ENCODE measurements at regions not wholly inside any gene's neighbourhood (a gene's known extent, or its start where the extent isn't known, plus 50 kb on each side); places are given as distances from the start of the nearest gene placed in this dataset.

- no peak for DNase-seq
Measured at GRCh38 chr9:109914280-109915027, 134.5 kb downstream of the PALM2AKAP2 start.

DNA sequence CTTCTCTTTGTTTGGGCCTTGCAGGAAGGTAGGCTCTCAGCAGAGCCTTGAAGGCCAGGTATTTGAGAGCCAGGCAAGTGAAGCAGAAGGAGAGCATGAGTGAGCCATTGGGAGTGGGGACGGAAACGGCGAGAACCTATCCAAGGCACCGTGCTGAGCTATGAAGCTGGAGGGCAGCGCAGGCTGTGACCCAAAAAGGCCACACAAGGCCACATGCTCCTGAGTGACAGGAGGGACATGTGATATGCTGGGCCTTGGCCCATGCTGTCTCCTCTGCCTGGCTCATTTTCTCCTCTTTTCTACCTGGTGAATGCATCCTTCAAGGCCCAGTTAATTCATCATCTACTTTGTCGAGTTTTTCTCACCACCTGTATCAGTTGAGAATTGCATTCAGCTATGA lies 136.3 kb downstream of the PALM2AKAP2 start:
- no peak for DNase-seq

DNA sequence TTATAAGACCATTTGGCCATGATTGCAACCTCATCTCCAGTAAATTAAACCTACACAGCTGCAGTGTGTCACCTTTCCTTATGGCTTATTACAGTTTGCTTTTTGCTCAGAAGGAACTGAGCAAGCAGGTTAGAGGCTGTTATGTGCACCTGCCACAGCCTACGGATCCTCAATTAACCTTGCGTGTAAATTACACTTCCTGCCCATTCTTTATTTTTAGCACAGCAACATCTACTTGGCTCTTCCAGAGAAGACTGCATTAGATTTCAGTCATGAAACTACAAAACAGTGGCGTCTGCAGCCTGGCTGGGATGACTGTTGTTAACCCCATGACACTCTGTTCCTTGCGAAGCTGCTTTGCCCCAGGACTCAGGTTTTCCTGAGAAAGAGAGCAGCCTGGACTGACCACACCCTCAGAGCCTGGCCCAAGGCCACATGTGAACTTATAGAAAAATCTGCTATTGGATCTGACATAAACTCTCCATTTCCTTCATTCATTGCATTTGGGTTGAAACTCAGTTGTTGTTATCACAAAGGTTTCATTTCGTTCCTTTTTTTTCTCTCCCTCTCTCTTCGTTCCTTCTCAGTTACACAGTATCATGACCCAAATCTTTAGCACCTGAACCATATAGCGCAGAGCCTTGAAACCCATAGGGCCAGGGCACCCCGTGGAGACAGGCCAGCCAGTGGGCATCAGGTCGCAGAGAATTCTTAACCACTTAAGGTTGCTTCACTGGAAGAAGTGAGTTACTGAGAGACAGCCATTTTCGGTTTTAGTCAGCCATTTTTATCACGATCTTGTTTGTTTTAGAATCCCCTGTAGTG lies 138.6 kb downstream of the PALM2AKAP2 start:
- DNase-seq, result no peak

DNA sequence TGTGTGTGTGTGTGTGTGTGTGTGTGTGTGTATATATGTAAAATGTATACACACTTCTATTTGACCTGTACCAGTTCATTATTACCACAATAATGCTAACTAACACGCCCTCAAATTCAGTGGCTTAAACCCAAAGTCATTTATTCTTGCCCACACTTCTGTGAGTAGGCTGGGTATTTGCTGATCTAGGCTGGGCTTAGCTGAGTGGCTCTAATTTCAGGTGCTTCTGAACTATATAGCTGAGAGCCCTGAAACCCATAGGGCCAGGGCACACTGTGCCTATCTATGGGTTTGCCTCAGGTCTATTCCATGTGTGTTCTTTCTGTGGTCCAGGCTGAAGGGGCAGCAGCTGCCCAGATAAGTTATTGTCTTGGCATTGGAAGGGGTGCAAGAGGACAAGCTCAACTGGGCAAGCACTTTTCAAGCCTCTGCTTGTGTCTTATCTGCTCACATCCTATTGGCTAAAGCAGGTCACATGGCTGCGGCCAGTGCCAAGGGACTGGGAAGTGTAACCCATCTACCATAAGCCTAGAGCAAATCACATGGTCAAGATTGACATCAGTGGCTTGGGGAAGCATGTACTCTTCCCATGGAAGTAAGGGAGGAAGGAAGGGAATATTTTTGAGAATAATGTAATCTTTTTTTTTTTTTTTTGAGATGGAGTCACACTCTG lies 139.9 kb downstream of the PALM2AKAP2 start:
- DNase-seq, result no peak

DNA sequence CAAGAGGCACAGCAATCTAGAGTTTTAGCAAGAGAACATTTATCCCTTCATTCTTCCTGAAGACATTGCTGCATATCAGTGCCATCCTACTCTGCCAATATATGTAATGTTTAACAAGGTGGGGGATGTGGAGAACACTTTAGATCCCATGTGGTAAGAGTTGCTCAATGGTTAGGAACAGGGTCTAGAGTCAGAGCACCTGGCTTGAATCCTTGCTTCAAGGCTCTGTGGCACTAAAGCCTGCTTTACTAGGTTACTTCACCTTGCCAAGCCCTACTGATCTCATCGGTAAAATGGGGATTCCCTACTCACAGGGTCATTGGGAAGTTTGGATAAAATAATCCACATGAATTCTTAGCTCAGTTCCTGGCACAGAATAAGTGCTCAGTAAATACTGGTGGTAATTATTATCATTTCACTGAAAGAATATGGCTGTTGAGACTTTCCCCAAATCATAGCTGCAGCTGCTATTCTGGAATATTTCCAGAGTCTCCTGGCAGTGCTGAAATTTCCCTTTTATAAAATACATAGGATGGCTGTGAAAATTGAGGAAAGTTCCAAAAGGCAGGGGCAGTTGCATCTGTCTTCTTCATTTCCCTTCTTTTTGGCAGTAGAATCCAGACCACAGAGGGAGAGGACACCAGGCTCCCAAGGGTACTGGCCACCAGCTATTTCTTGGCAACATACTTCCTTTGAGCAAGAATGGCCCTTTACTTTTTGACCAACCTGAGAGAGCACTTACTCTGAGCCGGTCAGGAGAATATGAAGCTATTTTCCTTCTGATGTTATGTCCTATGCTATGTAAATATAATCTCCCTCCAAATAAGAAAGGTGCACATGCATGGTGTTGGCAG lies 142.8 kb downstream of the PALM2AKAP2 start:
- no peak for DNase-seq

DNA sequence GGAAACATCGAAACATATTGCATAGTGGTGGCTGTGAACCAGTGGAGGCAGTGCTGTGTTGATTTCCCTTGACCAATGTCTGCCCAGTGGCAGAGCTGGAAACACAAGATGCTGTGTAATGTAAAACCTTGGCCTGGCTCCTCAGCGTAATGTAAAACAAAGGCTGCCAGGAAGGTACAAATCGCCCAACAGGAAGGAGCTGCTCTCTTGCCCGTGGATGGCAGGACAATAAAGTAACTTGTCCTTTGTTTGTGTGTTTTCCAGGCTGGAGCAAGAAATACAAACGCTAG lies 143.4 kb downstream of the PALM2AKAP2 start:
- no peak for DNase-seq

DNA sequence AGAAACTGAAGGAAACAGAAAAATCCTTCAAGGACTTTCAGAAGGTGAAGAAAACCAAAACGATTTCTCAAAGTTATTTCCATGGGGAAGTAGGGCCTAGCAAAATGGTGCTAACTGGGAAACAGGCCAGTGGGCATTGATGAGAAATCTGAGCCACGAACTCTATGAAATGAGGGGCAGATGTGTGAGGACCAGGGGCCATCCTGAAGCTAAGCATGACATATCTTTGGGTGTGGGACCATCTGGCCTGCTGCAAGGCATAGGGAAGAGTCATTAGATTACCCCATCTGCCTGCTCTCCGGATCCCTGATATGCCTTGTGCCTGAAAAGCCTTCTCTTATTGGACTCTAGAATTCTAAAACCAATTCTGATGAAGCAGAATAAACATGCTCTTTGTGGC lies 143.8 kb downstream of the PALM2AKAP2 start:
- no peak for DNase-seq

DNA sequence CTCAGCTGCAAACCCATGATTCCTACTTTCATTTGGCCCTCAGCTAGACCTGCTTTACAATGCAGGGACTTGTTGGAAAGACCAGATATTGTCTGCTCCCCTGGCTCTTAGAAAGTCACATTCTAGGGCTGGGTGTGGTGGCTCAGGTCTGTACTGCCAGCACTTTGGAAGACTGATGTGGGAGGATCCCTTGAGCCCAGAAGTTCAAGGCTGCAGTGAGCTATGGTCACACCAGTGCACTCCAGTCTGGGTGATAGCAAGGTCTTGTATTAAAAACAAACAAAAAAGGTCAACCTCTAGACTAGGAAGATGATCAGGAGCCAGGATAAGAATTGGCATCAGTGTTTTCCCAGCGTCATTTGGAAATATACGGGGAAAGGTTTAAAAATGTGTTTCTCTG lies 145.8 kb downstream of the PALM2AKAP2 start:
- no peak for DNase-seq

- no peak for DNase-seq
Measured at GRCh38 chr9:109926421-109926869, 146.4 kb downstream of the PALM2AKAP2 start.

- no peak for DNase-seq
Measured at GRCh38 chr9:109931623-109932022, 151.6 kb downstream of the PALM2AKAP2 start.

GRCh38 chr9:109934136-109934856 lies 154.3 kb downstream of the PALM2AKAP2 start:
- no peak for DNase-seq

GRCh38 chr9:109934857-109935215 lies 154.8 kb downstream of the PALM2AKAP2 start:
- DNase-seq, result no peak

DNA sequence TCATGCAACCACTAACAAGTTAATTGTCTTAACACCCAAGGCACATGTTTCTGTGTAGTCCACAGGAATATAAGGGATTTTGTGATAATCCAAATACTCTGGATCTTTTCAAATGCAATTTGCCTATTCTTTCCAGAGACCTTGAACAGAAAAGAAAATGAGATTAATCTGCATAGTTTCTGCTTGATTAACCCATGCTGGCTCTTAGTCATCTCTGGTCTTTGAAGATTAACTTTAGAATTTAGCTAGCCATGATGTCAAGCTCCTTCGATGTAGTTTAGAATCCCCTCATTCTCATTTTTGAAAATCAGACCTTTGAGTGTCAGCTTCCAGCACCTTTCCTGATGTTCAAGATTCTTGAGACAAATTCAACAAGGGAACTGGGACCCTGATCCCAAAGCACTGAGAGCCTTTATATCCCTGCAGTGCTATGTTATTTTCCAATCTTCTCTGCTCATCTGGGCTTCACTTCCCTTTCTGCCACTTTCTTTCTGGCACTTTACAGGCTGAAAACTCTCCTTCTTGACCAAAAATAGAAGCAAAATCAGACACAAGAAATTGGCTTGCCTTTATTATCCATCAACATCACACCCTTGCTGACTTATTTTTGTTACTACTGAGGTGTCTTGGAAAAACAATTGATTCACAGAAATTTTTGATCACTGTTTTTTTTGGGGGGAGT lies 155.5 kb downstream of the PALM2AKAP2 start:
- DNase-seq, result no peak

DNA sequence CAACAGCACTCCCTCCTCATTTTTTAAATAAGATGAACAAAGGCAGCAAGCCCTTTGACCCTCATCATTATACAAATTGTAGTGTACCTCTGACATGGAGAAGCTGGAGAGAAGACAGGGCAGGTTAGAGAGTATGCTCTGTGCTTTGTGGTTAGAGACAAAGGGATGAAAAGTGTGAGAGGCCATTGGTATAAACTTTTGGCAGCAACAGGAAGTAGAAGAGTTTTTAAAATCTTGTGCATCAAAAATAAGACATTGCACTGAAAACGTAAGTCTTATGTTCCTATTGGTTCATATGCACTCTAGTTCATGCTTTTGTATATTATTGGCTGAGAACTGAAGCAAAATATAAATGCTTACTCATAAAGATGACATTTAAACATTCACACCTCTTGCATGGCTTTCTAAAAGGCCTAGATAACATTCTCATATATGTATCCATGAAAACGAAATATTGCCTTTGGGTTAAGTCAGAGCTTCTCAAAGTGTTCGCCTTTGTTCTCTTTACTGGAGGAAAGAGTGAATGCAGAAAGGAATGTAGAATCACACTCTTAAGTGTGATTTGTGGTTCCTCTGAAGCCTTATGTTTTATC lies 158.0 kb downstream of the PALM2AKAP2 start:
- DNase-seq, result no peak

GRCh38 chr9:109939698-109940342 lies 159.8 kb downstream of the PALM2AKAP2 start:
- DNase-seq, result no peak

DNA sequence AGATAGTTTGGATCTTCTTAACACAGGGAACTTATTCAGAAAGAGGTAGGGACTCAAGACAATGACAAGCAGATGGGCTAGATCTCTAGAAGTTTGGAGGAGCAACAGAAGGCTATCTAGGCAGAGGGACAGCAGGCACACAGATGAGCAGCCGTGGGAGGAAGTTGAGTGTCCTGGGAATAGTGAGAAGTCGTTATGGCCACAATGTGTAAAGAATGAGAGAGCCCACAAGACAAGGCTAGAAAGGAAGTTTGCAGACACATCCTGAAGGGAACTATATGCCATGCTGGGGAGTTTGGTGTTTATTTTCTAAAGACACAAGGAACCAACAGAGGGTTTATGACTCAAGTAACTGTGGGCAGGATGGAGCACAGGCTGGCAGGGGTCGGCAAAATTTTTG lies 160.6 kb downstream of the PALM2AKAP2 start:
- DNase-seq, result no peak

DNA sequence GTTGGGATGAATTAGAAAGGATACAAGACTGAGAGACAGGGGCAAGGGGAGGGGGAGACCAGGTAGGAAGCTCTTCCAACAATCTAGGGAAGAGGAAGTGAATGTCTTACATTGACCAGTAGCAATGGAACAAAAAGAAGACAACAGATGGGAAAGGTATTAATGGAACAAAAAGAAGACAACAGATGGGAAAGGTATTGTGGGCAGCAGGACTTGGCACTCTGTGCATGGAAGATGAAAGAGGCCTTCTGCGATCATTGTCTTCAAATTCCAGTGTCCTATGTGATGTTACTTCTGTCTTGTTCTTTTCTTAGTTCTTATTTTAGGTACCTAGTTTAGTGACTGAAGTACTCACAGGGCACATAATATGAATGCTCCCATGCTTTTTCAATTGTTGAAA lies 161.8 kb downstream of the PALM2AKAP2 start:
- DNase-seq, result no peak

GRCh38 chr9:109945573-109945972 lies 165.6 kb downstream of the PALM2AKAP2 start:
- no peak for DNase-seq

- no peak for DNase-seq
Measured at GRCh38 chr9:109948453-109948852, 168.5 kb downstream of the PALM2AKAP2 start.

GRCh38 chr9:109950710-109951443 lies 170.9 kb downstream of the PALM2AKAP2 start:
- DNase-seq, result no peak

Data from NCI-H226 (cell line).